ENCODE measurements at regions not wholly inside any gene's neighbourhood (a gene's known extent, or its start where the extent isn't known, plus 50 kb on each side); places are given as distances from the start of the nearest gene placed in this dataset.

DNA sequence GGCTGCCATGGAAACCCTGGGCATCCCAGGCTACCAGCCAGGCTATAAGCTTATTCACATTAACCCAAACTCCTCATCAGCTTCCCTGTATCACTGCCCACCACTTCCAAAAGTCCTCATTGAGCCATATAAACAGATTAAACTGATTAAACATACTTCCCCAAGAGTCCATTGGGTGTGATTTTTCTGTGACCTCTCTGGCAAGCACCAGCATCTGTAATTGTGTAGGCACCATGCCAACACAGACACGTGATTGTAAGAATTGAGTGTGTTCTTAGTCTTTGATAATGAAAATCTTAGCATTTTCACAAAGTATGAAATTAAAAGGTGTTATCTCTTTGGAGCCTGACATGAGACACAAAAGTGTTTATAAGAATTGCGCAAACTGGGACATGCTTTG, 679.3 kb downstream of the TYW1 start:
- TF ChIP-seq, protein P1, sequence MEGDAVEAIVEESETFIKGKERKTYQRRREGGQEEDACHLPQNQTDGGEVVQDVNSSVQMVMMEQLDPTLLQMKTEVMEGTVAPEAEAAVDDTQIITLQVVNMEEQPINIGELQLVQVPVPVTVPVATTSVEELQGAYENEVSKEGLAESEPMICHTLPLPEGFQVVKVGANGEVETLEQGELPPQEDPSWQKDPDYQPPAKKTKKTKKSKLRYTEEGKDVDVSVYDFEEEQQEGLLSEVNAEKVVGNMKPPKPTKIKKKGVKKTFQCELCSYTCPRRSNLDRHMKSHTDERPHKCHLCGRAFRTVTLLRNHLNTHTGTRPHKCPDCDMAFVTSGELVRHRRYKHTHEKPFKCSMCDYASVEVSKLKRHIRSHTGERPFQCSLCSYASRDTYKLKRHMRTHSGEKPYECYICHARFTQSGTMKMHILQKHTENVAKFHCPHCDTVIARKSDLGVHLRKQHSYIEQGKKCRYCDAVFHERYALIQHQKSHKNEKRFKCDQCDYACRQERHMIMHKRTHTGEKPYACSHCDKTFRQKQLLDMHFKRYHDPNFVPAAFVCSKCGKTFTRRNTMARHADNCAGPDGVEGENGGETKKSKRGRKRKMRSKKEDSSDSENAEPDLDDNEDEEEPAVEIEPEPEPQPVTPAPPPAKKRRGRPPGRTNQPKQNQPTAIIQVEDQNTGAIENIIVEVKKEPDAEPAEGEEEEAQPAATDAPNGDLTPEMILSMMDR (IDR thresholded peaks at IDR 0.05; ENCODE audit: control insufficient read depth, insufficient read depth, low read depth, low read length, missing control alignments) = no peak
- DNase-seq (ENCODE audit: low read depth) = no peak
- no peak overlapping the region for H3K4me3 ChIP-seq (ENCODE audit: control insufficient read depth, low read depth, low read length)

DNA sequence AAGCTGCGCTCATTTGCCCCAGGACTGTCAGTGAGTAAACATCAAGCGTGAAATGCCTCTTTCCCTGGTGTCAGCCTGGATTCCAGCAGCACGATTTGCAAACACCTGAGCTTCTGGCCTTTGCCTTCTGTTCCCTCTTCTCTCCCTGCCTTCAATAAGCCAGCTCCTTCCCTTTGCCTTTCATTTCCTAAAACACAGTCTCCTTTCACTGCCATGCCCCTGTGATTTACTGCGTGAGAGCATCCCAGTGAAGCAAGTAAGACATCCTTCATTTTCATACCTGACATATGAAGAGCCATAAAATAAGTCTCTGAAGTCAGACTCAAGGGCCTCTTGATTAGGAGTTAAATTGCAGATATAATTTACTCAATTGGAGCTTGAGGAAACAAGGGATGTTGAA, 681.8 kb downstream of the TYW1 start:
- DNase-seq (ENCODE audit: low read depth) = no peak
- H3K4me3 ChIP-seq (ENCODE audit: control insufficient read depth, low read depth, low read length) = no peak overlapping the region
- TF ChIP-seq, protein P1 (IDR thresholded peaks at IDR 0.05; ENCODE audit: control insufficient read depth, insufficient read depth, low read depth, low read length, missing control alignments) = no peak

DNA sequence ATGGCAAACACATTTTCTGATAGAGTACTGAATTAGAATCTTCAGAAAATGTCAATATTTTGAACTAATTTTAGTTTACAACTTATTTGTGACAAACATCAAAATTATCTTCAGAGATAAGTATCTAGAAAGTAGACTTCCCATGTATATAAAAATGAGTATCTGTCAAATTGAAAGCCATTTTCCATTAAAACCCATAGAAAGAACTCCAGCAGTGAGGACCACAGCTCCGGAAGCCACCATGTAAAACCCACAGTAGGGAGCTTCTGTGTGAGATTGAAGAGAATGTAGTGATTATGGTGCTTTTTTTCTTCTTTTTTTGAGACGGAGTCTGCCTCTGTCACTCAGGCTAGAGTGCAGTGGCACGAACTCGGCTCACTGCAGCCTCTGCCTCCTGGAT, 687.0 kb downstream of the TYW1 start:
- TF ChIP-seq, protein P1 (IDR thresholded peaks at IDR 0.05; ENCODE audit: control insufficient read depth, insufficient read depth, low read depth, low read length, missing control alignments) = no peak
- no peak for DNase-seq (ENCODE audit: low read depth)
- no peak overlapping the region for H3K4me3 ChIP-seq (ENCODE audit: control insufficient read depth, low read depth, low read length)

DNA sequence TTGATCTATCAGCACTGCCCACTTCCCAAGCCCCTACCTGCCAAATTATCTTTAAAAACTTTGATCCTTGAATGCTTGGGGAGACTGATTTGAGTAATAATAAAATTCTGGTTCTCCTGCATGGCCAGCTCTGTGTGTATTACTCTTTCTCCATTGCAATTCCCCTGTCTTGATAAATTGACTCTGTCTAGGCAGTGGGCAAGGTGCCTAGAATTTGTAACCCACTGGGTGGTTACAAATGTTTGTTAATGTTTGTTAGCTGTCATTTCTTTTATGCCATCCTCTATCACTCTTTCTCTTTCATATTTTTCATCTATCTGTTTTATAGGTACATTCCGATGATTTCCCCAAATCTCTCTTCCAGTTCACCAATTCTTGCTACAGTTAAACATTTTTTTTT, 694.1 kb downstream of the TYW1 start:
- no peak for DNase-seq (ENCODE audit: low read depth)
- TF ChIP-seq, protein P1 (IDR thresholded peaks at IDR 0.05; ENCODE audit: control insufficient read depth, insufficient read depth, low read depth, low read length, missing control alignments) = no peak
- no peak overlapping the region for H3K4me3 ChIP-seq (ENCODE audit: control insufficient read depth, low read depth, low read length)

DNA sequence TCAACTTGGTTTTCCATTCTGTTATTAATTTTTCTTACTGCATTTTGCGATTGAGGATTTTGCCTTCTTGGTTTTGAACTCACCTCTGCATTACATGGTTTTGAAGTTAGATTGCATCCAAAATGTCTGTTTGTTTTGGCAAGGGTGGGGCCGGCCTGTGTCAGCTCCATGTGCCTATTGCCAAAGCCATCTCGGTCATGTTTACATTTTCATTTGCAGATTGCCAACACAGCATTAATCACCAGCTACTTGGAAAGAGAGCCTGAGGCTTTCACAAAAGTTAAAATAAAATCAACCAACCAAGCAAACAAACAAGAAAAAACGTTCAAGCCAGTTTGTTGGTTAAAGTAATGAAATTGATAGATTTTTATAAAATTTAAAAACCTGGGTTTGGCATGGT, 695.8 kb downstream of the TYW1 start:
- no peak for DNase-seq (ENCODE audit: low read depth)
- no peak overlapping the region for H3K4me3 ChIP-seq (ENCODE audit: control insufficient read depth, low read depth, low read length)
- TF ChIP-seq, protein P1 (IDR thresholded peaks at IDR 0.05; ENCODE audit: control insufficient read depth, insufficient read depth, low read depth, low read length, missing control alignments) = no peak

DNA sequence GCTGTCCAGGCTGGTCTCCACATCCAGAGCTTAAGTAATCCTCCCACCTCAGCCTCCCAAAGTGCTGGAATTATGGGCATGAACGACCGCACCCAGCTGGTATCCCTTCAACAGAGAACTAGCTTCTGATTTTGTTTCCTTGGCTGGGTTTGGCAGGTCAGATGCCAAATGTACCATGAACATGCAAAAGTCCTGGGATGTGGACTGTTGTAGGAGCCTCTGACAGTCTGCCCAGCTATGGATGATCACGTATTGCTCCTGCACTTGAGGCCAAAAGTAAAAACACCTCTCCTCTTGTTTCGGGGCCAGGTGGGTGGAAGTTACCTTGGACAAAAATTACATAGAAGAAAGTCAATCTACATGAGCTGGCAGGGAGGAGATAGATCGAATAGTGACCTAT, 699.5 kb downstream of the TYW1 start:
- TF ChIP-seq, protein P1 (IDR thresholded peaks at IDR 0.05; ENCODE audit: control insufficient read depth, insufficient read depth, low read depth, low read length, missing control alignments) = no peak
- H3K4me3 ChIP-seq (ENCODE audit: control insufficient read depth, low read depth, low read length) = no peak overlapping the region
- no peak for DNase-seq (ENCODE audit: low read depth)

DNA sequence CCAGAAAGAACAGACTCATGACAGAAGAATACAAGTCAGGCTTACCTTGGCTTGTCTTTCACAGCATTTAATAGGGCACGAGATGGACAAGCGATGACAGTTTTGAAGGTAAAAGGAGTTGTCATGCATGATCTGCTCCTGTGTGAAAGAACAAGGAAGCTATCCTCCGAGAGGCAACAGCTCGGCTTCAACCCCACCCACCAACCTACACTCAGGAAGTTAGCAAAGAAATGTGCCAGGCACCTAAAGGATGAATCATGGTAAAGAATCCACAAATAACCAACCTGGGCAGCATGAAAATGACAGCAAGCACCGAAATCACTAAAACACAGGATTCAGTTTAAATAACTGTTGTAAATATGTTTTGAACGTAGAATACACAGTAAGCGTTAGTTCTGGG, 700.2 kb downstream of the TYW1 start:
- H3K4me3 ChIP-seq (ENCODE audit: control insufficient read depth, low read depth, low read length) = no peak overlapping the region
- TF ChIP-seq, protein P1 (IDR thresholded peaks at IDR 0.05; ENCODE audit: control insufficient read depth, insufficient read depth, low read depth, low read length, missing control alignments) = no peak
- no peak for DNase-seq (ENCODE audit: low read depth)
